ENCODE measurements at regions not wholly inside any gene's neighbourhood (a gene's known extent, or its start where the extent isn't known, plus 50 kb on each side); places are given as distances from the start of the nearest gene placed in this dataset.

DNA sequence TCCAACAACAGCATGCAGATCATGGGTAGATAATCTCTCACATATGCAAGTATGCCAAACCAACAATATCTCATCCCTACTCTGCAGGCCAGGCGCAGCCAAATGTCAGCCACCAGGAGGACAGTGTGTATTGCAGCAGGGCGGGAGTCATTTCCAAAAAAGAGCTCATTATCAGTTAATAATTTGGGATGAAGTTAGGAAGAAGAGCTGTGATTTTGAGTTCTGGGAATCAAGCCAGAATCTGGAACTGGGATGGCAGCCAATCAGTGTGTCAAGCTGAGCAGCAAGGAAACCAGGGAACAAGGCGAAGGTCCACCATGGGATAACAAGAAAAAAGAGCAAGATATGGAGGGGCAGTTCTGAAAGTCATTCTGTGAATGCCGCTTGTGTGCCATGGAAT lies 88.2 kb upstream of the CAMK2D start:
- 27% methylated on average over 4 of the region's 4 CpGs for WGBS
- Histone ChIP-seq H3K9me3 (ENCODE audit: control insufficient read depth, low read length) (no peaks in the 10 kb centered on the region), H3K27me3 (ENCODE audit: control insufficient read depth, insufficient read depth) (no peaks in the 10 kb centered on the region), H3K4me3 (ENCODE audit: low read length) (no peak overlapping the region), H3K27ac (ENCODE audit: low read length) (peak overlapping the region; percentile 26), H3K4me1 (ENCODE audit: control insufficient read depth, insufficient read depth, low read length) (peaks cover 4% of the 10 kb centered on the region)
- intact Hi-C loops (cut with DNase I): no loop called here
- ATAC-seq (peak; percentile 55 to 87), DNase-seq (peak; percentile 36 to 69 (median 62))

DNA sequence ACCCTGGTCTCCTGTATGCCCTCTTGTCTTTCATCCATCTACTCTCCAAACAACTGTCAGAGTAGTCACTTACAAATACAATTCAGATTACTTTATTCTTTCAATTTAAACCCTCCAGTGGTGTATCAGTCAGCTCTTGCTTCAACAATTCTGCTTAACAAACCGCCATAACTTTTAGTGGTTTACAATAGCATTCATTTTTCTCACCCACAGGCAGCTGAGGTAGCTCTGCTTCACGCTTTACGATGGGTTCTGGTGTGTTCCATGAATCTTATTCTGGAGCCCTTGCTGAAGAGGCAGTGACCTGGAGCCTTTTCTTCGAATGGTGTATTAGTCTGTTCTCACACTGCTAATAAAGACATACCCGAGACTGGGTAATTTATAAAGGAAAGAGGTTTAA lies 86.2 kb upstream of the CAMK2D start:
- ATAC-seq: no peak

DNA sequence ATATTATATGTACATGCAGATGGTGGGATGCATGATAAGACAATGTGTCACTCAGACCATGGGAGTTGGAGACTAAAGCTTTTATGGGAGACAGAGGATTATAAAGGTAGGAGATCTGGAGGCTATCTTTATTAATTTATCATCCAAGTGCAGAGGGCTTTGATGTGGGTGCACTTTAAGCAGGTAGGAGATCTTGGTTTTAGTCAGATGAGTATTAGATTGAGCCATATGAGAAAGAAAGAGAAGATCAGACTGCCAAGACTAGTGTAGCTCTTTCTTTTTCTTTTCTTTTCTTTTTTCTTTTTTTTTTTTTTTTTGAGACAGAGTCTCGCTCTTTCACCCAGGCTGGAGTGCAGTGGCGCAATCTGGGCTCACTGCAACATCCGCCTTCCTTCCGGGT lies 84.9 kb upstream of the CAMK2D start:
- DNase-seq (no peak), ATAC-seq (no peak)
- Histone ChIP-seq H3K9me3 (ENCODE audit: control insufficient read depth, low read length) (no peaks in the 10 kb centered on the region), H3K4me1 (ENCODE audit: control insufficient read depth, insufficient read depth, low read length) (peaks cover 4% of the 10 kb centered on the region), H3K4me3 (ENCODE audit: low read length) (no peak overlapping the region), H3K27me3 (ENCODE audit: control insufficient read depth, insufficient read depth) (no peaks in the 10 kb centered on the region), H3K27ac (ENCODE audit: low read length) (no peak overlapping the region)
- intact Hi-C loops (cut with DNase I): no loop called here
- 94% methylated on average over 4 of the region's 4 CpGs for WGBS

More for the DNA sequence above, 86.2 kb upstream of the CAMK2D start:
- 85% methylated on average over 5 of the region's 5 CpGs for WGBS
- no peaks in the 10 kb centered on the region for H3K27me3 ChIP-seq (ENCODE audit: control insufficient read depth, insufficient read depth)
- intact Hi-C loops (cut with DNase I): no loop called here
- H3K27ac ChIP-seq (ENCODE audit: low read length): no peak overlapping the region
- H3K4me1 ChIP-seq (ENCODE audit: control insufficient read depth, insufficient read depth, low read length): peaks cover 4% of the 10 kb centered on the region
- no peak for DNase-seq
- no peak overlapping the region for H3K4me3 ChIP-seq (ENCODE audit: low read length)
- no peaks in the 10 kb centered on the region for H3K9me3 ChIP-seq (ENCODE audit: control insufficient read depth, low read length)

DNA sequence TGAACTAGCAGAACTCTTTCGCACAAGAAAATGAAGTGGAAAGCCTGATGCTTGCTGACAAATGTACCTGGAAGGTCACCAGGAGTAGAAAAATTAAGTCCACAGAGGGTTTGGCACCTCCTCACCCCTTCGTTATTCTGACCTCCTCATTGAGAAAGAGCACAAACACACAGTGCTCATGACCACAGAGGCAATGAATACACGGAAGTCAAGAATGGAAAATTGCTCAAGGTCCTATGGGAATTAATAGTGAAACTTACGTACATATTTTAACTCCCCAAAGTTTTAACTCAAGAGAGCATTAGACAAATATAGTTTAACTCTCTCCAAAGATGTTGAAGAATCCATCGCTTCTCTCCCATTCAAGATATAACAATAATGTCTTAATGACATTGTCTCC lies 83.6 kb upstream of the CAMK2D start:
- 60% methylated on average over 5 of the region's 5 CpGs for WGBS
- ATAC-seq: peak in 1 of 2 donors; percentile 43

DNA sequence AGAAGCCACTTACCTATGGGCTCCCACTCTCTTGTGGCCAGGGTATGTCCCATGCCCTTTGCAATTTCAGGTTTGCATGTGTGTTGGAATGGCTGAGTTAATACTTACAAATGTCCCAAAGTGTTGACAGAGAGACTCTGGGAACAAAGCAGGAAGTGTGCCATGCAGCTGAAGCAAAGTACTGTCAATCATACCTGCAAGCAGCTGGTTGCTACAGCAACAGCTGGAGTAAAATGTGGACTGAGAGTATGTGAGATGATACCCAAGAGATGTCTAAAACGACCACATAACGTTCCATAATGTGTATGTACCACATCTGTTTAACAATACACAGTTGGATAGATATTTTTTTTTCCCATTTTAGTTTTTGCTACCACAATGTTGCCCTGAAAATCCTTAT lies 82.8 kb upstream of the CAMK2D start:
- no peak overlapping the region for H3K27ac ChIP-seq (ENCODE audit: low read length)
- ATAC-seq: no peak
- WGBS: 76% methylated on average over 2 of the region's 2 CpGs

More for the DNA sequence above, 83.6 kb upstream of the CAMK2D start:
- Histone ChIP-seq H3K27ac (ENCODE audit: low read length) (no peak overlapping the region), H3K4me1 (ENCODE audit: control insufficient read depth, insufficient read depth, low read length) (peaks cover 4% of the 10 kb centered on the region), H3K27me3 (ENCODE audit: control insufficient read depth, insufficient read depth) (no peaks in the 10 kb centered on the region), H3K4me3 (ENCODE audit: low read length) (no peak overlapping the region), H3K9me3 (ENCODE audit: control insufficient read depth, low read length) (no peaks in the 10 kb centered on the region)
- intact Hi-C loops (cut with DNase I): no loop called here
- DNase-seq: no peak

DNA sequence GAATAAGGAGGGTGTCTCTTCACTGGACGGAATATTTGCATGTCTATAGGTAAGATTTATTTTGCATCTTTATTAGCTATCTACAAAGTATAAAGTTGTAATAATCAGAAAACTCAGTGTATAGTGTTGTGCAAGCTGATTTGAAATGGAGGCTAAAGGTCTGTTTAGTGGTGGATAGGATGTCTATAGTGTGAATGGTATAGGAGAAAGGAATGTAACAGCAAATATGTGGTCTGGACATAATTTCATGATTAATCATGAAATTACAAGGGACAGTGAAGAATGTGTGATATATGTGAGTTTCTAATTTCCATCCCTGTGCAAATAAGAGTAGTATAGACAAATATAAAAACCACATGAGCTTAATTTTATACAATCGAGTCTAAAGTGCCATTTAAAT lies 79.3 kb upstream of the CAMK2D start:
- no peak for ATAC-seq
- intact Hi-C loops (cut with DNase I): no loop called here
- 95% methylated on average over 2 of the region's 2 CpGs for WGBS

More for the DNA sequence above, 82.8 kb upstream of the CAMK2D start:
- no peaks in the 10 kb centered on the region for H3K4me1 ChIP-seq (ENCODE audit: control insufficient read depth, insufficient read depth, low read length)
- intact Hi-C loops (cut with DNase I): no loop called here
- DNase-seq: no peak
- no peaks in the 10 kb centered on the region for H3K9me3 ChIP-seq (ENCODE audit: control insufficient read depth, low read length)
- H3K4me3 ChIP-seq (ENCODE audit: low read length): no peak overlapping the region
- no peaks in the 10 kb centered on the region for H3K27me3 ChIP-seq (ENCODE audit: control insufficient read depth, insufficient read depth)

DNA sequence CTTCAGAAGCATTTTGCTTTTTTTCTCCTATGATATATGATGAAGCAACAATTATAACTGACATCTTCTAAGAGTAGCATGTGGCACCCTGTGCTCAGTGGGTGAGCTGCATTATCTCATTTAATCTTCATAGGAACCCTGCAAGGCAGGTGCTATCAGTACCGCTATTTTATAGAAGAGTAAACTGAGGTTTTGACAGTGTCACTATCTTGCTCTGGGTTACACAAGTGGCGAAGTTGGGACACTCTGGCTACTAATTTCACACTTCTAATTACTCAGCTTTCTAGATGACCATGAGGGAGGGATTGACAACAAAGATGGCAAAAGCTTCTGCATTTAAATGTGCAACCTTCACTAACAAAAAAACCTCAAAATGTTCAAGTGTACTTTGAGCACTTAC lies 76.9 kb upstream of the CAMK2D start:
- H3K27me3 ChIP-seq (ENCODE audit: control insufficient read depth, insufficient read depth): no peaks in the 10 kb centered on the region
- H3K4me1 ChIP-seq (ENCODE audit: control insufficient read depth, insufficient read depth, low read length): no peaks in the 10 kb centered on the region
- DNase-seq (no peak), ATAC-seq (no peak)
- no peak overlapping the region for H3K4me3 ChIP-seq (ENCODE audit: low read length)
- 96% methylated on average over 2 of the region's 2 CpGs for WGBS
- no peaks in the 10 kb centered on the region for H3K9me3 ChIP-seq (ENCODE audit: control insufficient read depth, low read length)
- intact Hi-C loops (cut with DNase I): no loop called here
- no peak overlapping the region for H3K27ac ChIP-seq (ENCODE audit: low read length)

More for the DNA sequence above, 79.3 kb upstream of the CAMK2D start:
- DNase-seq: no peak
- H3K9me3 ChIP-seq (ENCODE audit: control insufficient read depth, low read length): no peaks in the 10 kb centered on the region
- H3K27me3 ChIP-seq (ENCODE audit: control insufficient read depth, insufficient read depth): no peaks in the 10 kb centered on the region
- H3K27ac ChIP-seq (ENCODE audit: low read length): no peak overlapping the region
- H3K4me3 ChIP-seq (ENCODE audit: low read length): no peak overlapping the region
- H3K4me1 ChIP-seq (ENCODE audit: control insufficient read depth, insufficient read depth, low read length): no peaks in the 10 kb centered on the region

DNA sequence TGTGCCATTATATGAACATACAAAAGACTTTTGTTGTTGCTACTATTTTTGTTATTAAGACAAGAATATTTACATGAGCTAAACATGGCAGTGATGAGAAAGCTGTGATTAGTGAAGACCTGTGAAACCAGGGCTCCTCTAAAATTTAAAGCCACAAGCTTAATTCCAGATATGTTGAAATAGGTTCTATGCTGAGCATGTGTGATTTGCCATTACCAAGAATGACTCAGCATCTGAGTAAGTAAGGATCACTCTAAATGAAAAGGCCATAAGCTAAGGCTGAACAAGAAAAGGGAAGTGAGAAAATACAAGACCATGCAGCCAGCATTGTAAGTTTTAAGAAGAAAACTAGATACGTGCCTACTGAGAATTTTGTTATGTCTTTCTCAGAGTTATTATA lies 75.9 kb upstream of the CAMK2D start:
- WGBS: 67% methylated on average over 1 of the region's 1 CpG
- ATAC-seq (peak; percentile 60 to 64), DNase-seq (no peak)
- H3K27me3 ChIP-seq (ENCODE audit: control insufficient read depth, insufficient read depth): no peaks in the 10 kb centered on the region
- intact Hi-C loops (cut with DNase I): no loop called here
- H3K4me3 ChIP-seq (ENCODE audit: low read length): no peak overlapping the region
- H3K27ac ChIP-seq (ENCODE audit: low read length): no peak overlapping the region
- H3K9me3 ChIP-seq (ENCODE audit: control insufficient read depth, low read length): no peaks in the 10 kb centered on the region
- H3K4me1 ChIP-seq (ENCODE audit: control insufficient read depth, insufficient read depth, low read length): no peaks in the 10 kb centered on the region

DNA sequence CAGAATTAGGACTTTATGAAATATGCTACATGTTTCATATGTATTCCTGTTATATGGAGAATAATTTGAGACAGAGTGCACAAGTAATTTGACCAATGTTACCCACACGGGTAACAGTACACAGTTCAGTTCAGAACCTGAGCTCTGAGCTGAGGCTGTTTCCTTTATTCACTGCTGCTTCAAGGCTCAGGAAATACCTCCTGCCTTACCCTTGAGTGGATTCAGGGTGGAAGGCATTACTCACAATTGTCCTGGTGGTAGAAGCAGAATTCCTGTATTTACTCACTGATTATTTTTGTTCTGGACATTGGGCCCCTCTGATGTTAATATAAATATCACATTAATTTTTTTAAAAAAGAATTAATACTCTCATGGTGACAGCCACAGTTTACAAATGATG lies 73.5 kb upstream of the CAMK2D start:
- no peaks in the 10 kb centered on the region for H3K4me1 ChIP-seq (ENCODE audit: control insufficient read depth, insufficient read depth, low read length)
- intact Hi-C loops (cut with DNase I): no loop called here
- H3K9me3 ChIP-seq (ENCODE audit: control insufficient read depth, low read length): no peaks in the 10 kb centered on the region
- no peak overlapping the region for H3K4me3 ChIP-seq (ENCODE audit: low read length)
- ATAC-seq: no peak
- no peak for DNase-seq
- WGBS: 62% methylated on average over 1 of the region's 1 CpG
- H3K27ac ChIP-seq (ENCODE audit: low read length): no peak overlapping the region
- H3K27me3 ChIP-seq (ENCODE audit: control insufficient read depth, insufficient read depth): no peaks in the 10 kb centered on the region

DNA sequence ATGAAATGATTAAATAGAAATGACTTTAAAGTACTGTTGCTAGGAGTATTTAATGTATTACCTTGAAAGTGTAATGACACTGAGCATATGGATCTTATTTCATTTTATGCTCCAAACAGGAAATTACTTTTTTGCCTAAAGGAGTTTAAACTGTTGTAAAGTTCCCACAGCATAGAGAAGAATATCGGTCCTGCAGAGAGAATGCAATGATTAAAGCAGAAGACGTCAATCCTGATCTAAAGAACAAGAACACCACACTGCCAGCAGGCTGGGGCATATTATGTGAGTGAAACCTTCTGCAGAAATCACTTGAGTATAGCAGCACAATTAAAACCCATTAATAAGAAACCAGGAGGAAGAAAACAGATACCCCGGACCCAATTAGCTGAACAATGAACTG lies 72.8 kb upstream of the CAMK2D start:
- ATAC-seq (no peak), DNase-seq (no peak)
- no peak overlapping the region for H3K4me3 ChIP-seq (ENCODE audit: low read length)
- no peaks in the 10 kb centered on the region for H3K4me1 ChIP-seq (ENCODE audit: control insufficient read depth, insufficient read depth, low read length)
- 81% methylated on average over 3 of the region's 3 CpGs for WGBS
- no peak overlapping the region for H3K27ac ChIP-seq (ENCODE audit: low read length)
- intact Hi-C loops (cut with DNase I): no loop called here
- H3K9me3 ChIP-seq (ENCODE audit: control insufficient read depth, low read length): no peaks in the 10 kb centered on the region
- no peaks in the 10 kb centered on the region for H3K27me3 ChIP-seq (ENCODE audit: control insufficient read depth, insufficient read depth)

DNA sequence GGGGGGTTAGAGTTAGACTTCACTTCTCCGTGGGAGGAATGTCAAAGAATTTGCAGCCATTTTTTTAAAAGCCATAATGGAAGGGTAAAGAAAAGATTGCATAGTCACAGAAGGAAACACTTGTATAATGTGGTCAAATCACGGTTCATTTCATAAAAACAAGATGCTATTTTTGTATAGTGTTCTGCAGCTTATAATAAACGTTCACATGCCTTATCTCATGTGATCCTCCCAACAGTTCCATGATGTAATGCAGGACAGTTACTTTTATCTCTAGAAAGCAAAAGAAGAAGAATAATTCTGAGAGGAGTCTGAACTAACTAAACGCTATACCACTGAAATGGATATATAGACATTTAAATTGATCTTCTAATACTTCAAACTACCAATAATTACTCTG lies 71.3 kb upstream of the CAMK2D start:
- WGBS: 33% methylated on average over 4 of the region's 4 CpGs
- H3K4me1 ChIP-seq (ENCODE audit: control insufficient read depth, insufficient read depth, low read length): no peaks in the 10 kb centered on the region
- H3K4me3 ChIP-seq (ENCODE audit: low read length): no peak overlapping the region
- no peaks in the 10 kb centered on the region for H3K9me3 ChIP-seq (ENCODE audit: control insufficient read depth, low read length)
- no peaks in the 10 kb centered on the region for H3K27me3 ChIP-seq (ENCODE audit: control insufficient read depth, insufficient read depth)
- no peak for DNase-seq
- no peak for ATAC-seq
- H3K27ac ChIP-seq (ENCODE audit: low read length): no peak overlapping the region
- intact Hi-C loops (cut with DNase I): no loop called here

DNA sequence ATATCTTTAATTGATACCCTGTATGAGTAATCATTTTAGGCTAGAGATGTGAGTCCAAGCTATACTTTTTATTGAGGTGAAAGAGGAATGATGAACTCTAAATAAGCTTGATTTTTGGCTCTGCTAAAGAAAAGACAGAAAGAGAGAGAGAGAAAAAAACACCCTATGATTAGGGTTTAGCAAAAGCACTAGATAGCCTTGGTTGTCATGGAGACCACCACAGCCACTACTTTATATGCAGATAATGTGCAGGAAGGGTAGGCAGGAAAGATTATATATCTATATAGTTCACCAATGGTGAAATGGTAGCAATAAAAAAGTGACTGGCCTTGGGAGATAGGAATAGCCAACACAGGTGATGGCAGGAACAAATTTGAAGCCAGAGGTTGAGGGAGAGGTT lies 69.9 kb upstream of the CAMK2D start:
- DNase-seq: no peak
- Histone ChIP-seq H3K4me1 (ENCODE audit: control insufficient read depth, insufficient read depth, low read length) (peaks cover 2% of the 10 kb centered on the region), H3K4me3 (ENCODE audit: low read length) (no peak overlapping the region), H3K9me3 (ENCODE audit: control insufficient read depth, low read length) (no peaks in the 10 kb centered on the region), H3K27ac (ENCODE audit: low read length) (no peak overlapping the region), H3K27me3 (ENCODE audit: control insufficient read depth, insufficient read depth) (no peaks in the 10 kb centered on the region)
- ATAC-seq: no peak
- intact Hi-C loops (cut with DNase I): no loop called here
